ENCODE measurements at regions not wholly inside any gene's neighbourhood (a gene's known extent, or its start where the extent isn't known, plus 50 kb on each side); places are given as distances from the start of the nearest gene placed in this dataset.

- no peak for DNase-seq
Measured at GRCh38 chr5:73339051-73339575, 109.5 kb downstream of the FOXD1 start.

- peak; percentile 56 for DNase-seq
Measured at GRCh38 chr5:73338256-73339050, 110.1 kb downstream of the FOXD1 start.

- no peak for DNase-seq
Measured at GRCh38 chr5:73337586-73338255, 110.9 kb downstream of the FOXD1 start.

- DNase-seq, result no peak
Measured at GRCh38 chr5:73336366-73336765, 112.2 kb downstream of the FOXD1 start.

- no peak for DNase-seq
Measured at GRCh38 chr5:73333944-73334703, 114.5 kb downstream of the FOXD1 start.

- no peak for DNase-seq
Measured at GRCh38 chr5:73330613-73331012, 118.0 kb downstream of the FOXD1 start.

- no peak for DNase-seq
Measured at GRCh38 chr5:73328640-73329039, 119.9 kb downstream of the FOXD1 start.

- DNase-seq, result no peak
Measured at GRCh38 chr5:73327908-73328455, 120.6 kb downstream of the FOXD1 start.

GRCh38 chr5:73325546-73325945, 123.0 kb downstream of the FOXD1 start:
- DNase-seq, result no peak

- DNase-seq, result no peak
Measured at GRCh38 chr5:73323466-73323865, 125.1 kb downstream of the FOXD1 start.

- DNase-seq, result no peak
Measured at GRCh38 chr5:73322437-73323076, 126.0 kb downstream of the FOXD1 start.

- no peak for DNase-seq
Measured at GRCh38 chr5:73321757-73322436, 126.7 kb downstream of the FOXD1 start.

GRCh38 chr5:73319036-73319435, 129.5 kb downstream of the FOXD1 start:
- DNase-seq, result no peak

- DNase-seq, result no peak
Measured at GRCh38 chr5:73318308-73318719, 130.3 kb downstream of the FOXD1 start.

- DNase-seq, result no peak
Measured at GRCh38 chr5:73317523-73317922, 131.1 kb downstream of the FOXD1 start.

- DNase-seq, result no peak
Measured at GRCh38 chr5:73314395-73315257, 134.0 kb downstream of the FOXD1 start.

- no peak for DNase-seq
Measured at GRCh38 chr5:73312872-73313510, 135.6 kb downstream of the FOXD1 start.

- no peak for DNase-seq
Measured at GRCh38 chr5:73312146-73312871, 136.3 kb downstream of the FOXD1 start.

Data from renal pelvis (tissue), 1 donor.